Endodermal cell (in vitro differentiated cells): ENCODE measurements at regions not wholly inside any gene's neighbourhood (a gene's known extent, or its start where the extent isn't known, plus 50 kb on each side); places are given as distances from the start of the nearest gene placed in this dataset.

Experiments used
- DNase-seq: peaks from one replicate; pipeline ENCODE4 v3.0.0-alpha.2; 2017
- H3K27ac ChIP-seq: 2 replicates; pipeline ENCODE4 v1.5.1; 2013; ENCODE audit warnings: mild to moderate bottlenecking, low read depth, low read length, moderate library complexity
- H3K27me3 ChIP-seq: 2 replicates; pipeline ENCODE4 v1.6.1; 2013; ENCODE audit warnings: mild to moderate bottlenecking, low read length, moderate library complexity; ENCODE audit not compliant: insufficient read depth, control insufficient read depth, poor library complexity, severe bottlenecking
- H3K36me3 ChIP-seq: 2 replicates; pipeline ENCODE4 v1.7.0; 2013; ENCODE audit warnings: mild to moderate bottlenecking, low read length, moderate library complexity; ENCODE audit not compliant: control insufficient read depth, insufficient read depth
- H3K4me1 ChIP-seq: one replicate; pipeline ENCODE4 v1.7.0; 2013; ENCODE audit warnings: low read length; ENCODE audit not compliant: control insufficient read depth, insufficient read depth
- H3K4me3 ChIP-seq: 2 replicates; pipeline ENCODE4 v1.5.1; 2013; ENCODE audit warnings: mild to moderate bottlenecking, low read length, moderate library complexity
- H3K9ac ChIP-seq: 2 replicates; pipeline ENCODE4 v1.6.1; 2013; ENCODE audit warnings: mild to moderate bottlenecking, low read length, moderate library complexity; ENCODE audit not compliant: poor library complexity, severe bottlenecking; ENCODE audit errors: extremely low read depth
- H3K9me3 ChIP-seq: 2 replicates; pipeline ENCODE4 v1.6.1; 2013; ENCODE audit warnings: mild to moderate bottlenecking, low read length, moderate library complexity; ENCODE audit not compliant: control insufficient read depth
- H3K27ac Mint-ChIP-seq: 2 replicates; pipeline ENCODE4 v1.8.0; 2020; ENCODE audit warnings: mixed read lengths
- H3K27me3 Mint-ChIP-seq: 2 replicates; pipeline ENCODE4 v1.8.0; 2021; ENCODE audit warnings: mild to moderate bottlenecking, mixed read lengths; ENCODE audit not compliant: insufficient read depth
- H3K36me3 Mint-ChIP-seq: 2 replicates; pipeline ENCODE4 v1.8.0; 2020; ENCODE audit warnings: low read depth, mixed read lengths
- H3K4me1 Mint-ChIP-seq: 2 replicates; pipeline ENCODE4 v1.8.0; 2020; ENCODE audit warnings: mixed read lengths
- H3K4me3 Mint-ChIP-seq: 2 replicates; pipeline ENCODE4 v1.8.0; 2020; ENCODE audit warnings: mild to moderate bottlenecking, moderate library complexity, mixed read lengths
- H3K9me3 Mint-ChIP-seq: 2 replicates; pipeline ENCODE4 v1.8.0; 2020; ENCODE audit warnings: mild to moderate bottlenecking, mixed read lengths
- WGBS, 2 experiments: methylation state at CpG; one replicate each; pipeline versions ENCODE4 v1.1.5 to v1.1.7; 2013; ENCODE audit warnings: missing lambda C conversion rate in 2 of 2, mixed read lengths in 1 of 2; ENCODE audit not compliant: insufficient coverage in 1 of 2, insufficient read length in 1 of 2; 5-methylcytosine and 5-hydroxymethylcytosine counted together
- TF ChIP-seq, protein P1 (sequence below): fragments of 200-600 bp; sonication (generic); conservative IDR thresholded peaks from 2 replicates; pipeline ENCODE4 v1.5.0; 2021; ENCODE audit warnings: antibody characterized with exemption, mild to moderate bottlenecking

- H3K4me1 Mint-ChIP-seq: no peaks in the 10 kb centered on the region
- peaks cover 10% of the 10 kb centered on the region for H3K27me3 Mint-ChIP-seq
- DNase-seq: no peak
Measured at GRCh38 chr7:72490301-72490700, 78.2 kb upstream of the CALN1 start.

GRCh38 chr7:72481934-72482333 is 69.8 kb upstream of the CALN1 start:
- H3K4me1 Mint-ChIP-seq: no peaks in the 10 kb centered on the region
- TF ChIP-seq, protein P1, sequence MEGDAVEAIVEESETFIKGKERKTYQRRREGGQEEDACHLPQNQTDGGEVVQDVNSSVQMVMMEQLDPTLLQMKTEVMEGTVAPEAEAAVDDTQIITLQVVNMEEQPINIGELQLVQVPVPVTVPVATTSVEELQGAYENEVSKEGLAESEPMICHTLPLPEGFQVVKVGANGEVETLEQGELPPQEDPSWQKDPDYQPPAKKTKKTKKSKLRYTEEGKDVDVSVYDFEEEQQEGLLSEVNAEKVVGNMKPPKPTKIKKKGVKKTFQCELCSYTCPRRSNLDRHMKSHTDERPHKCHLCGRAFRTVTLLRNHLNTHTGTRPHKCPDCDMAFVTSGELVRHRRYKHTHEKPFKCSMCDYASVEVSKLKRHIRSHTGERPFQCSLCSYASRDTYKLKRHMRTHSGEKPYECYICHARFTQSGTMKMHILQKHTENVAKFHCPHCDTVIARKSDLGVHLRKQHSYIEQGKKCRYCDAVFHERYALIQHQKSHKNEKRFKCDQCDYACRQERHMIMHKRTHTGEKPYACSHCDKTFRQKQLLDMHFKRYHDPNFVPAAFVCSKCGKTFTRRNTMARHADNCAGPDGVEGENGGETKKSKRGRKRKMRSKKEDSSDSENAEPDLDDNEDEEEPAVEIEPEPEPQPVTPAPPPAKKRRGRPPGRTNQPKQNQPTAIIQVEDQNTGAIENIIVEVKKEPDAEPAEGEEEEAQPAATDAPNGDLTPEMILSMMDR: no peak
- no peak overlapping the region for H3K4me3 Mint-ChIP-seq

More at GRCh38 chr7:72490301-72490700, 78.2 kb upstream of the CALN1 start:
- no peak overlapping the region for H3K4me3 Mint-ChIP-seq
- no peaks in the 10 kb centered on the region for H3K36me3 Mint-ChIP-seq
- TF ChIP-seq, protein P1: no peak
- no peaks in the 10 kb centered on the region for H3K27me3 ChIP-seq
- H3K4me3 ChIP-seq: no peak overlapping the region
- no peaks in the 10 kb centered on the region for H3K9me3 ChIP-seq
- WGBS, 2 experiments: 86 to 95% methylated on average over 3 to 6 of the region's 6 CpGs
- H3K9me3 Mint-ChIP-seq: no peaks in the 10 kb centered on the region
- H3K4me1 ChIP-seq: no peaks in the 10 kb centered on the region
- no peaks in the 10 kb centered on the region for H3K36me3 ChIP-seq
- H3K9ac ChIP-seq: no peak overlapping the region
- no peak overlapping the region for H3K27ac ChIP-seq
- no peak overlapping the region for H3K27ac Mint-ChIP-seq

DNA sequence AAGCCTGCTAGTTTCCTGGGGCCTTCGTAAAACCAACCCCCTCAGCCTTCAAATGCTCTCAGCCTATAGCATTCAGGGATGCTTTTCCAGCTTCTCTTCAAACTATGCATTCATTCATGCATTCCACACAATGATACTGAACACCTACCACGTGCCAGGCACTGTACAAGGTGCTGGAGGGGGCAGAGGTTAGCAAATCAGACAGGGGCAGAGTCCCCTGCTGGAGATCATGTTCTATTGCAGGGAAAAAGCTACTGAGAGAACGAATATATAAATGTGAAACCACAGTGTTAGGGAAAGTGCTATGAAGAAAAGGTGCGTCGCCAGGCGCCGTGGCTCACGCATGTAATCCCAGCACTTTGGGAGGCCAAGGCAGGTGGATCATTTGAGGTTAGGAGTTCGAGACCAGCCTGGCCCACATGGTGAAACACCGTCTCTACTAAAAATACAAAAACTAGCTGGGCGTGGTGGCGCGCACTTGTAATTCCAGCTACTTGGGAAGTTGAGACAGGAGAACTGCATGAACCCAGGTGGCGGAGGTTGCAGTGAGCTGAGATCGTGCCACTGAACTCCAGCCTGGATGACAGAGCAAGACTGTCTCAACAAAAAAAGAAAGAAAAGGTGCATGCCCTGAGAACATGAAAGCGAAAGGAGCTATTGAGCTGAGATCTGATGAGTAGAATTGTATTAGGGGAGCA is 64.6 kb upstream of the CALN1 start:
- H3K27ac ChIP-seq: no peak overlapping the region
- peaks cover 2% of the 10 kb centered on the region for H3K27me3 Mint-ChIP-seq
- H3K4me3 ChIP-seq: no peak overlapping the region
- H3K9ac ChIP-seq: no peak overlapping the region
- H3K36me3 ChIP-seq: no peaks in the 10 kb centered on the region
- H3K4me1 Mint-ChIP-seq: no peaks in the 10 kb centered on the region
- H3K9me3 Mint-ChIP-seq: peaks cover 2% of the 10 kb centered on the region
- TF ChIP-seq, protein P1: peak; percentile 52
- H3K4me3 Mint-ChIP-seq: no peak overlapping the region
- 94 to 98% methylated on average over 15 to 16 of the region's 16 CpGs for WGBS, 2 experiments
- no peak overlapping the region for H3K27ac Mint-ChIP-seq
- H3K27me3 ChIP-seq: no peaks in the 10 kb centered on the region
- peak; percentile 13 for DNase-seq
- no peaks in the 10 kb centered on the region for H3K9me3 ChIP-seq
- no peaks in the 10 kb centered on the region for H3K4me1 ChIP-seq
- H3K36me3 Mint-ChIP-seq: no peaks in the 10 kb centered on the region

More at GRCh38 chr7:72481934-72482333, 69.8 kb upstream of the CALN1 start:
- H3K4me3 ChIP-seq: no peak overlapping the region
- H3K36me3 Mint-ChIP-seq: no peaks in the 10 kb centered on the region
- H3K36me3 ChIP-seq: no peaks in the 10 kb centered on the region
- no peak overlapping the region for H3K27ac ChIP-seq
- no CpG with 5 or more reads among the region's 1 CpG for WGBS, 2 experiments
- no peaks in the 10 kb centered on the region for H3K9me3 ChIP-seq
- peaks cover 2% of the 10 kb centered on the region for H3K9me3 Mint-ChIP-seq
- no peaks in the 10 kb centered on the region for H3K4me1 ChIP-seq
- no peaks in the 10 kb centered on the region for H3K27me3 Mint-ChIP-seq
- H3K9ac ChIP-seq: no peak overlapping the region
- DNase-seq: no peak
- no peaks in the 10 kb centered on the region for H3K27me3 ChIP-seq
- no peak overlapping the region for H3K27ac Mint-ChIP-seq
